AG04449 (cell line): ENCODE measurements at regions not wholly inside any gene's neighbourhood (a gene's known extent, or its start where the extent isn't known, plus 50 kb on each side); places are given as distances from the start of the nearest gene placed in this dataset.
"Not testable (repeated sequence)": the region's sequence is repeated elsewhere in the genome, so short reads cannot be mapped to it uniquely, and the experiment has no call there.

ENCODE experiments used
- CTCF ChIA-PET: fragments of 350-600 bp; formaldehyde crosslinking; extraction: SDS; loops from one replicate; lab custom pipeline; 2021; ENCODE audit warnings: antibody characterized with exemption; lab: Yijun Ruan, JAX
- POLR2A ChIA-PET: fragments of 400-600, 350-600 bp; formaldehyde crosslinking; extraction: SDS; loops from one replicate; lab custom pipeline; 2020; ENCODE audit warnings: antibody characterized with exemption, inconsistent platforms; lab: Yijun Ruan, JAX
- DNase-seq: peaks from one replicate; pipeline ENCODE4 v3.0.0-alpha.2; 2010; ENCODE audit warnings: low read depth, low spot score
- H3K4me3 ChIP-seq: 2 replicates; pipeline ENCODE4 v1.5.1; 2011; ENCODE audit warnings: low read depth, mild to moderate bottlenecking, control low read depth, low read length
- CTCF ChIP-seq: IDR thresholded peaks from one replicate; pipeline ENCODE4 v1.5.1; 2011; ENCODE audit warnings: mild to moderate bottlenecking, moderate library complexity, low read length, control low read depth, inconsistent platforms; ENCODE audit not compliant: insufficient read depth; ENCODE audit errors: missing control alignments

GRCh38 chr2:111534910-111535352 is 349.1 kb downstream of the ANAPC1 start:
- CTCF ChIA-PET, result no interaction called here
- POLR2A ChIA-PET, result no interaction called here
- DNase-seq, result no peak
- H3K4me3 ChIP-seq, result no peak overlapping the region; the same call in 1 of the 2 replicates
- no peak for TF ChIP-seq CTCF

GRCh38 chr2:111535404-111535803 is 348.6 kb downstream of the ANAPC1 start:
- TF ChIP-seq CTCF, result no peak
- no peak for DNase-seq
- ChIA-PET POLR2A (no interaction called here), CTCF (no interaction called here)
- H3K4me3 ChIP-seq, result no peak overlapping the region

- no peak for TF ChIP-seq CTCF
- no peak overlapping the region for H3K4me3 ChIP-seq
- ChIA-PET POLR2A (no interaction called here), CTCF (no interaction called here)
- DNase-seq, result no peak
Measured at GRCh38 chr2:111537078-111537655, 346.8 kb downstream of the ANAPC1 start.

GRCh38 chr2:111539991-111540390 is 344.0 kb downstream of the ANAPC1 start:
- DNase-seq, CTCF ChIA-PET, POLR2A ChIA-PET, H3K4me3 ChIP-seq: not testable (repeated sequence)

- POLR2A ChIA-PET, CTCF ChIA-PET, DNase-seq, H3K4me3 ChIP-seq: not testable (repeated sequence)
Measured at GRCh38 chr2:111542120-111542774, 341.7 kb downstream of the ANAPC1 start.

GRCh38 chr2:111544006-111544405 is 340.0 kb downstream of the ANAPC1 start:
- DNase-seq, POLR2A ChIA-PET, H3K4me3 ChIP-seq, CTCF ChIA-PET: not testable (repeated sequence)

- POLR2A ChIA-PET, H3K4me3 ChIP-seq, CTCF ChIA-PET, DNase-seq: not testable (repeated sequence)
Measured at GRCh38 chr2:111545723-111546431, 338.1 kb downstream of the ANAPC1 start.

- H3K4me3 ChIP-seq, CTCF ChIA-PET, POLR2A ChIA-PET, DNase-seq: not testable (repeated sequence)
Measured at GRCh38 chr2:111546578-111546977, 337.4 kb downstream of the ANAPC1 start.

- CTCF ChIA-PET, POLR2A ChIA-PET, DNase-seq: not testable (repeated sequence)
Measured at GRCh38 chr2:111549174-111549573, 334.8 kb downstream of the ANAPC1 start.

GRCh38 chr2:111551428-111551827 is 332.6 kb downstream of the ANAPC1 start:
- DNase-seq, CTCF ChIA-PET, POLR2A ChIA-PET, H3K4me3 ChIP-seq: not testable (repeated sequence)

More at GRCh38 chr2:111549174-111549573, 334.8 kb downstream of the ANAPC1 start:
- not testable (repeated sequence) for H3K4me3 ChIP-seq

- POLR2A ChIA-PET, H3K4me3 ChIP-seq, CTCF ChIA-PET, DNase-seq: not testable (repeated sequence)
Measured at GRCh38 chr2:111552625-111553024, 331.4 kb downstream of the ANAPC1 start.

- H3K4me3 ChIP-seq, POLR2A ChIA-PET, DNase-seq, CTCF ChIA-PET: not testable (repeated sequence)
Measured at GRCh38 chr2:111559301-111559700, 324.7 kb downstream of the ANAPC1 start.

GRCh38 chr2:111559814-111560213 is 324.2 kb downstream of the ANAPC1 start:
- CTCF ChIA-PET, H3K4me3 ChIP-seq: not testable (repeated sequence)

More at GRCh38 chr2:111559814-111560213, 324.2 kb downstream of the ANAPC1 start:
- POLR2A ChIA-PET, DNase-seq: not testable (repeated sequence)
